GM12878 (cell line): ENCODE measurements at regions not wholly inside any gene's neighbourhood (a gene's known extent, or its start where the extent isn't known, plus 50 kb on each side); places are given as distances from the start of the nearest gene placed in this dataset.

ENCODE experiments used
- ATAC-seq: fragments of 200-7000 bp; cut with Tn5 transposase; 3 replicates; pipeline ENCODE4 v1.9.1; 2020; ENCODE audit warnings: mild to moderate bottlenecking, moderate library complexity
- BruUV-seq: library from RNA; stranded (reverse); fragments of 400-500 nt; replicated peaks from 2 replicates; lab custom pipeline; 2021; lab: Mats Ljungman, UMichigan
- CTCF ChIA-PET: fragments of 300-600 bp; sonication (Branson Sonifier 250); formaldehyde crosslinking; extraction: SDS; loops from one replicate; lab custom pipeline; 2021; ENCODE audit warnings: inconsistent platforms; lab: Yijun Ruan, JAX
- POLR2A ChIA-PET: fragments of 350-600 bp; formaldehyde crosslinking; extraction: SDS; loops from one replicate; lab custom pipeline; 2021; ENCODE audit warnings: inconsistent platforms; lab: Charles Lee
- RAD21 ChIA-PET: fragments of 300-600 bp; sonication (Branson Sonifier 250); formaldehyde crosslinking; loops from one replicate; lab custom pipeline; 2023; ENCODE audit warnings: antibody characterized with exemption; ENCODE audit not compliant: unreplicated experiment; lab: Charles Lee
- SMC1A ChIA-PET: fragments of 300-600 bp; sonication (Branson Sonifier 250); formaldehyde crosslinking; loops from one replicate; lab custom pipeline; 2023; ENCODE audit not compliant: unreplicated experiment, uncharacterized antibody; lab: Charles Lee
- DNase-seq: peaks from one replicate; pipeline ENCODE4 v3.0.0-alpha.2; 2011; ENCODE audit warnings: low read depth, low spot score
- FAIRE-seq: peaks from 3 replicates; lab custom pipeline; 2011; peaks lifted over from hg19 to GRCh38; lab: Jason Lieb, UNC
- H2AFZ ChIP-seq: 2 replicates; pipeline ENCODE4 v1.6.0; 2011; ENCODE audit warnings: low read depth, low read length, control low read depth; ENCODE audit not compliant: control insufficient read depth
- H3K27ac ChIP-seq: 2 replicates; pipeline ENCODE4 v1.5.1; 2011; ENCODE audit warnings: control low read depth; ENCODE audit not compliant: control insufficient read depth, insufficient read depth
- H3K27me3 ChIP-seq, 2 experiments: replicated peaks in 1 of 2; 2 replicates each; pipeline versions ENCODE4 v1.6.0 to v1.6.1; 2011; ENCODE audit warnings: low read length in 1 of 2; ENCODE audit not compliant: control insufficient read depth in 2 of 2, insufficient read depth in 2 of 2
- H3K36me3 ChIP-seq, 2 experiments: 2 replicates each; pipeline ENCODE4 v1.5.1; 2011; ENCODE audit warnings: low read length in 1 of 2; ENCODE audit not compliant: control insufficient read depth in 2 of 2, insufficient read depth in 2 of 2
- H3K4me1 ChIP-seq: 2 replicates; pipeline ENCODE4 v1.6.1; 2011; ENCODE audit warnings: mild to moderate bottlenecking, low read length, moderate library complexity, mixed read lengths; ENCODE audit not compliant: control insufficient read depth, insufficient read depth
- H3K4me2 ChIP-seq: 2 replicates; pipeline ENCODE4 v1.6.0; 2011; ENCODE audit warnings: control low read depth; ENCODE audit not compliant: control insufficient read depth, insufficient read depth
- H3K4me3 ChIP-seq: fragments of 200-600 bp; sonication (generic); 2 replicates; pipeline ENCODE4 v1.5.1; 2016
- H3K79me2 ChIP-seq: 2 replicates; pipeline ENCODE4 v1.6.0; 2011; ENCODE audit warnings: low read length; ENCODE audit not compliant: control insufficient read depth, insufficient read depth
- H3K9ac ChIP-seq: 2 replicates; pipeline ENCODE4 v1.8.0; 2011; ENCODE audit warnings: low read length, control low read depth, mixed read lengths; ENCODE audit not compliant: control insufficient read depth, insufficient read depth
- H3K9me3 ChIP-seq: replicated peaks from 3 replicates; pipeline ENCODE4 v1.5.1; 2011; ENCODE audit warnings: mild to moderate bottlenecking, low read length; ENCODE audit not compliant: control insufficient read depth, insufficient read depth
- H4K20me1 ChIP-seq: 2 replicates; pipeline ENCODE4 v1.6.0; 2011; ENCODE audit not compliant: control insufficient read depth, insufficient read depth
- ASH2L ChIP-seq: fragments of 300-600, 200-600 bp; sonication (generic); IDR thresholded peaks from 2 replicates; pipeline ENCODE4 v1.6.1; 2017; ENCODE audit warnings: low read depth, mild to moderate bottlenecking, borderline replicate concordance
- BCL11A ChIP-seq: IDR thresholded peaks from 2 replicates; pipeline ENCODE4 v1.6.1; 2011; ENCODE audit warnings: low read depth, low read length
- BCL3 ChIP-seq: IDR thresholded peaks from 2 replicates; pipeline ENCODE4 v1.6.1; 2011; ENCODE audit warnings: borderline replicate concordance, low read depth, mild to moderate bottlenecking, moderate library complexity, low read length; ENCODE audit not compliant: insufficient read depth, poor library complexity, severe bottlenecking
- BRCA1 ChIP-seq: IDR thresholded peaks from 2 replicates; pipeline ENCODE4 v1.6.1; 2011; ENCODE audit warnings: low read depth, low read length, improper control_type of control experiment
- EED ChIP-seq: sonication (generic); IDR thresholded peaks from 2 replicates; pipeline ENCODE4 v1.6.1; 2016; ENCODE audit warnings: antibody characterized with exemption, low read depth
- ESRRA ChIP-seq: IDR thresholded peaks from 2 replicates; pipeline ENCODE4 v1.6.1; 2012; ENCODE audit warnings: mild to moderate bottlenecking, low read length, improper control_type of control experiment
- IRF5 ChIP-seq: fragments of 450-650 bp; IDR thresholded peaks from 2 replicates; pipeline ENCODE4 v1.6.1; 2017; ENCODE audit warnings: borderline replicate concordance
- SIX5 ChIP-seq: IDR thresholded peaks from 2 replicates; pipeline ENCODE4 v1.6.1; 2011; ENCODE audit warnings: mild to moderate bottlenecking, low read depth, low read length, moderate library complexity; ENCODE audit not compliant: severe bottlenecking
- SPI1 ChIP-seq: IDR thresholded peaks from 2 replicates; pipeline ENCODE4 v1.6.1; 2011; ENCODE audit warnings: low read depth, mild to moderate bottlenecking, low read length, moderate library complexity, borderline replicate concordance; ENCODE audit not compliant: insufficient read depth
- SREBF2 ChIP-seq: IDR thresholded peaks from 2 replicates; pipeline ENCODE4 v1.6.1; 2012; ENCODE audit warnings: mild to moderate bottlenecking, low read length
- TARDBP ChIP-seq: IDR thresholded peaks from 2 replicates; pipeline ENCODE4 v1.6.1; 2016; ENCODE audit warnings: borderline replicate concordance
- TCF7 ChIP-seq: IDR thresholded peaks from 2 replicates; pipeline ENCODE4 v1.6.1; 2014; ENCODE audit warnings: antibody characterized with exemption, borderline replicate concordance
- ZBTB4 ChIP-seq: fragments of 450-650 bp; formaldehyde crosslinking; IDR thresholded peaks from 2 replicates; pipeline ENCODE4 v1.4.0; 2022; ENCODE audit warnings: mild to moderate bottlenecking, moderate library complexity
- WGBS: methylation state at CpG from one replicate; pipeline ENCODE4 v1.1.6; 2016; ENCODE audit warnings: low lambda C conversion rate; ENCODE audit not compliant: insufficient replicate concordance, insufficient coverage; ENCODE audit errors: missing lambda C conversion rate; 5-methylcytosine and 5-hydroxymethylcytosine counted together
- in situ Hi-C: fragments of 300-500 bp; cut with MboI; formaldehyde crosslinking; loops from 9 replicates; pipeline ENCODE4 v1.14.3; 2018; ENCODE audit warnings: mixed read lengths
- intact Hi-C: fragments of 100-400 bp; cut with micrococcal nuclease; formaldehyde crosslinking; loops from one replicate; pipeline ENCODE4 v1.14.2; 2022; ENCODE audit not compliant: unreplicated experiment
- TF ChIP-seq, protein P1 (sequence below): fragments of 450-650 bp; IDR thresholded peaks from 2 replicates; pipeline ENCODE4 v1.6.1; 2016; ENCODE audit warnings: mild to moderate bottlenecking, moderate library complexity, borderline replicate concordance
- TF ChIP-seq, protein P2 (sequence below): IDR thresholded peaks from 2 replicates; pipeline ENCODE4 v1.6.1; 2012; ENCODE audit warnings: low read depth, low read length, improper control_type of control experiment

DNA sequence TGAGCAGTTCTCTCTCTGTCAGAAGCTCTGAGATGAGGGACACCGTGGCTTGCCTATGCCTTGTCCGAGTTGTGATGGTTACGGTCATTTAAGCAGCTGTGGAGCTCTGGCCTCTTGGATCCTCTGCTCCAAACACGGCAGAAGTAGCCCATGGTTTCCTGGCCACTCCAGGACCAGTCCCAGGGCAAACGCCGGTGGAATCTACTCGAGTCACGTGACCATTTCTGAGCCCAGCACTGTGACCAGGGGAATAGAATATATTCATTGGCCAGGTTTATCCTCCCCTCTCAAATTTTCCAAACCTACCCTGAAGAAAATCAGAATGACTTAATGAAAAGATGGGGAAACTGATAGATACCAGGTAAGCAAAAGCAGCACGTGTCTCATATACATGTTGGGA is 152.8 kb downstream of the TTLL2 start:
- RAD21 ChIA-PET = no interaction called here

More for the DNA sequence above, 152.8 kb downstream of the TTLL2 start:
- CTCF ChIA-PET = no interaction called here
- H3K9me3 ChIP-seq = no peaks in the 10 kb centered on the region
- H3K79me2 ChIP-seq = no peaks in the 10 kb centered on the region
- H3K27me3 ChIP-seq = no peaks in the 10 kb centered on the region; a peak in 2 of 4 replicates
- no peak overlapping the region for H3K4me3 ChIP-seq
- H2AFZ ChIP-seq = no peak overlapping the region
- H3K36me3 ChIP-seq = no peaks in the 10 kb centered on the region
- FAIRE-seq (no peak), DNase-seq (no peak), ATAC-seq (no peak)
- no peak overlapping the region for H3K4me2 ChIP-seq
- no peak overlapping the region for H3K27ac ChIP-seq
- no peaks in the 10 kb centered on the region for H4K20me1 ChIP-seq
- 26% methylated on average over 9 of the region's 9 CpGs for WGBS
- H3K9ac ChIP-seq = no peak overlapping the region
- in situ Hi-C loops = no loop called here
- POLR2A ChIA-PET = no interaction called here
- SMC1A ChIA-PET = no interaction called here
- intact Hi-C loops = no loop called here
- no peak for TF ChIP-seq BCL3
- TF ChIP-seq ASH2L = no peak
- no peak for TF ChIP-seq SIX5
- no peak for TF ChIP-seq TARDBP
- TF ChIP-seq ESRRA = no peak
- no peak for TF ChIP-seq ZBTB4
- TF ChIP-seq TCF7 = no peak
- no peak for TF ChIP-seq BCL11A
- TF ChIP-seq SPI1 = no peak
- TF ChIP-seq EED = no peak
- TF ChIP-seq, protein P1, sequence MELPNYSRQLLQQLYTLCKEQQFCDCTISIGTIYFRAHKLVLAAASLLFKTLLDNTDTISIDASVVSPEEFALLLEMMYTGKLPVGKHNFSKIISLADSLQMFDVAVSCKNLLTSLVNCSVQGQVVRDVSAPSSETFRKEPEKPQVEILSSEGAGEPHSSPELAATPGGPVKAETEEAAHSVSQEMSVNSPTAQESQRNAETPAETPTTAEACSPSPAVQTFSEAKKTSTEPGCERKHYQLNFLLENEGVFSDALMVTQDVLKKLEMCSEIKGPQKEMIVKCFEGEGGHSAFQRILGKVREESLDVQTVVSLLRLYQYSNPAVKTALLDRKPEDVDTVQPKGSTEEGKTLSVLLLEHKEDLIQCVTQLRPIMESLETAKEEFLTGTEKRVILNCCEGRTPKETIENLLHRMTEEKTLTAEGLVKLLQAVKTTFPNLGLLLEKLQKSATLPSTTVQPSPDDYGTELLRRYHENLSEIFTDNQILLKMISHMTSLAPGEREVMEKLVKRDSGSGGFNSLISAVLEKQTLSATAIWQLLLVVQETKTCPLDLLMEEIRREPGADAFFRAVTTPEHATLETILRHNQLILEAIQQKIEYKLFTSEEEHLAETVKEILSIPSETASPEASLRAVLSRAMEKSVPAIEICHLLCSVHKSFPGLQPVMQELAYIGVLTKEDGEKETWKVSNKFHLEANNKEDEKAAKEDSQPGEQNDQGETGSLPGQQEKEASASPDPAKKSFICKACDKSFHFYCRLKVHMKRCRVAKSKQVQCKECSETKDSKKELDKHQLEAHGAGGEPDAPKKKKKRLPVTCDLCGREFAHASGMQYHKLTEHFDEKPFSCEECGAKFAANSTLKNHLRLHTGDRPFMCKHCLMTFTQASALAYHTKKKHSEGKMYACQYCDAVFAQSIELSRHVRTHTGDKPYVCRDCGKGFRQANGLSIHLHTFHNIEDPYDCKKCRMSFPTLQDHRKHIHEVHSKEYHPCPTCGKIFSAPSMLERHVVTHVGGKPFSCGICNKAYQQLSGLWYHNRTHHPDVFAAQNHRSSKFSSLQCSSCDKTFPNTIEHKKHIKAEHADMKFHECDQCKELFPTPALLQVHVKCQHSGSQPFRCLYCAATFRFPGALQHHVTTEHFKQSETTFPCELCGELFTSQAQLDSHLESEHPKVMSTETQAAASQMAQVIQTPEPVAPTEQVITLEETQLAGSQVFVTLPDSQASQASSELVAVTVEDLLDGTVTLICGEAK = no peak
- no peak for TF ChIP-seq SREBF2
- no peak for TF ChIP-seq BRCA1
- no peak for TF ChIP-seq IRF5
- TF ChIP-seq, protein P2, sequence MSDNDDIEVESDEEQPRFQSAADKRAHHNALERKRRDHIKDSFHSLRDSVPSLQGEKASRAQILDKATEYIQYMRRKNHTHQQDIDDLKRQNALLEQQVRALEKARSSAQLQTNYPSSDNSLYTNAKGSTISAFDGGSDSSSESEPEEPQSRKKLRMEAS = no peak
- no TSS peak for BruUV-seq
- no peaks in the 10 kb centered on the region for H3K4me1 ChIP-seq
